Uterus (tissue), 3 donors: ENCODE measurements at regions not wholly inside any gene's neighbourhood (a gene's known extent, or its start where the extent isn't known, plus 50 kb on each side); places are given as distances from the start of the nearest gene placed in this dataset.

ENCODE experiments used
- DNase-seq, 2 donors: peaks; one replicate each; pipeline ENCODE4 v3.0.0-alpha.2; 2019 to 2020
- H3K27ac ChIP-seq, 2 donors: fragments of 200-600 bp; sonication (generic); 1 replicate in 1 of 2; 2 replicates in 1 of 2; pipeline ENCODE4 v1.5.1; 2016 to 2018
- H3K27me3 ChIP-seq, 2 donors: fragments of 200-600 bp; sonication (generic); one replicate each; pipeline ENCODE4 v1.5.1; 2018 to 2019; ENCODE audit warnings: control low read depth in 1 of 2
- H3K36me3 ChIP-seq, 2 donors: fragments of 200-600 bp; sonication (generic); one replicate each; pipeline ENCODE4 v1.5.1; 2019; ENCODE audit warnings: control low read depth in 1 of 2
- H3K4me1 ChIP-seq, 2 donors: fragments of 200-600 bp; sonication (generic); one replicate each; pipeline ENCODE4 v1.5.1; 2018 to 2019; ENCODE audit warnings: control low read depth in 1 of 2
- H3K4me3 ChIP-seq, 2 donors: fragments of 200-600 bp; sonication (generic); 1 replicate in 1 of 2; 2 replicates in 1 of 2; pipeline ENCODE4 v1.5.1; 2018 to 2019; ENCODE audit warnings: mild to moderate bottlenecking in 1 of 2
- H3K9me3 ChIP-seq, 2 donors: fragments of 200-600 bp; sonication (generic); one replicate each; pipeline ENCODE4 v1.5.1; 2019; ENCODE audit warnings: control low read depth in 1 of 2
- POLR2A ChIP-seq, 2 donors: fragments of 450-650 bp; IDR thresholded peaks; one replicate each; pipeline ENCODE4 v1.6.1; 2016; ENCODE audit warnings: antibody characterized with exemption in 2 of 2, mild to moderate bottlenecking in 1 of 2, moderate library complexity in 1 of 2
- intact Hi-C: fragments of 100-400 bp; cut with DNase I; formaldehyde crosslinking; loops from one replicate; pipeline ENCODE4 v1.15.1; 2023; ENCODE audit warnings: low total_unique reads
- TF ChIP-seq, protein P1 (sequence below), 4 experiments: fragments of 200-600 bp in 2 of 4; fragments of 450-650 bp in 2 of 4; sonication (generic) in 2 of 4; IDR thresholded peaks; one replicate each; pipeline ENCODE4 v1.5.1; 2016 to 2019; ENCODE audit warnings: antibody characterized with exemption in 4 of 4, mild to moderate bottlenecking in 2 of 4, moderate library complexity in 1 of 4
- donor health status: DM: yes; HTN: yes; CAD: no.

DNA sequence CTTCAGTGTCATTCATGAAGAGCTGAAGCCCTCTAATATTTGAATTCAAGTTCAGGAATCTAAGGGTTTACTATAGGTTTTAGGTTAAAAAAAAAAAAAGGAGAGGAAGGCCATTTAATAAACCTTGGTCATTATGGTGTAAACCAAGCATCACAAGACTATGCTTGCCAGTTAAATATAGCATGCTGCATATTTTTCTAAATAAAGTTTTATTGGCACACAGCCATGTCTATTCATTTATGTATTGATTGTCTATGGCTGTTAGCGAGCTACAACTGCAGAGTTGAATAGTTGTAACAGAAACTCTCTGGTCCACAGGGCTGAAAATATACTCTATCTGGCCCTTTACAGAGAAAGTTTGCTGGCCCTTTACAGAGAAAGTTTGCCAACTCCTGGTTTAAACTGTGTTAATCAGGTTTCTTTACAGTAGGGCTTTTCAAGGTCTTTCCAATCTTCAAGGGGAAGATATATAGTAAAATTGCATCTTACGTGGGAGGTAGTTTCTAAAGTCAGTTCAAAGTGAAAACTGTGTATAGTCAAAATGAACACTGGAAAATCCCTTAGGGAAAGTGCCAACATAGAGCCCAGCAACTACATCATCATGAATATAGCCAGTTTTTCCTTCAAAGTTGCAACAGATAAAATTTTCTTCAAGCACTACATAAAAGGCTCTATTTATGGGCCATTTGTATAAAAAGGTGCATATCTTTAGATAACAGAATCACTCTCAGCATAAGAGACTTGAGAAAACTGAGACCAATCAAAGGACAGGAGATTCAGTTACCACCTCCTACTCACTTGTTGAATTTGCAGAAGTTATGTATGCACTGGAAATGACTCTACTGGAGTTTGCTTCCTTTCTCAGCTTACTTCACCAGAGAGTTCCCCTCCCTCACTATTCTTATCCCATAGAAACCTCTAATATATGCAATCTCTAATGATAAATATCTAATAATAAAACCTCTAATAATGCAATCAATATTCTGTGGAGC is 49.7 kb upstream of the FRMD4B start:
- intact Hi-C loops = no loop called here
- Histone ChIP-seq H3K27me3 (no peaks in the 10 kb centered on the region), H3K9me3 (no peaks in the 10 kb centered on the region), H3K4me1 (no peaks in the 10 kb centered on the region), H3K4me3 (no peak overlapping the region), H3K36me3 (no peaks in the 10 kb centered on the region), H3K27ac (no peak overlapping the region)
- no peak for DNase-seq
- TF ChIP-seq, protein P1, sequence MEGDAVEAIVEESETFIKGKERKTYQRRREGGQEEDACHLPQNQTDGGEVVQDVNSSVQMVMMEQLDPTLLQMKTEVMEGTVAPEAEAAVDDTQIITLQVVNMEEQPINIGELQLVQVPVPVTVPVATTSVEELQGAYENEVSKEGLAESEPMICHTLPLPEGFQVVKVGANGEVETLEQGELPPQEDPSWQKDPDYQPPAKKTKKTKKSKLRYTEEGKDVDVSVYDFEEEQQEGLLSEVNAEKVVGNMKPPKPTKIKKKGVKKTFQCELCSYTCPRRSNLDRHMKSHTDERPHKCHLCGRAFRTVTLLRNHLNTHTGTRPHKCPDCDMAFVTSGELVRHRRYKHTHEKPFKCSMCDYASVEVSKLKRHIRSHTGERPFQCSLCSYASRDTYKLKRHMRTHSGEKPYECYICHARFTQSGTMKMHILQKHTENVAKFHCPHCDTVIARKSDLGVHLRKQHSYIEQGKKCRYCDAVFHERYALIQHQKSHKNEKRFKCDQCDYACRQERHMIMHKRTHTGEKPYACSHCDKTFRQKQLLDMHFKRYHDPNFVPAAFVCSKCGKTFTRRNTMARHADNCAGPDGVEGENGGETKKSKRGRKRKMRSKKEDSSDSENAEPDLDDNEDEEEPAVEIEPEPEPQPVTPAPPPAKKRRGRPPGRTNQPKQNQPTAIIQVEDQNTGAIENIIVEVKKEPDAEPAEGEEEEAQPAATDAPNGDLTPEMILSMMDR (IDR thresholded peaks at IDR 0.05) = no peak
- TF ChIP-seq POLR2A (IDR thresholded peaks at IDR 0.05) = no peak
